HCT116 (cell line): ENCODE measurements at regions not wholly inside any gene's neighbourhood (a gene's known extent, or its start where the extent isn't known, plus 50 kb on each side); places are given as distances from the start of the nearest gene placed in this dataset.

ENCODE experiments used
- ATAC-seq: fragments of 200-7000 bp; cut with Tn5 transposase; 2 replicates; pipeline ENCODE4 v1.9.1; 2020; ENCODE audit warnings: mild to moderate bottlenecking, moderate library complexity
- BruUV-seq: library from RNA; stranded (reverse); fragments of 400-500 nt; replicated peaks from 2 replicates; lab custom pipeline; 2021; lab: Mats Ljungman, UMichigan
- CTCF ChIA-PET: fragments of 300-600 bp; sonication (Branson Sonifier 250); formaldehyde crosslinking; loops from one replicate; lab custom pipeline; 2021; ENCODE audit warnings: antibody characterized with exemption; lab: Charles Lee
- POLR2A ChIA-PET: fragments of 300-600, 350-600 bp; sonication (Branson Sonifier 250); formaldehyde crosslinking; loops from one replicate; lab custom pipeline; 2021; ENCODE audit warnings: antibody characterized with exemption; lab: Charles Lee
- RAD21 ChIA-PET, 2 experiments: fragments of 300-600 bp; sonication (Branson Sonifier 250); formaldehyde crosslinking; loops; one replicate each; lab custom pipeline; 2023; ENCODE audit warnings: low total read pairs in 2 of 2; ENCODE audit not compliant: uncharacterized antibody in 2 of 2, unreplicated experiment in 2 of 2, low non-redundant PET in 1 of 2; lab: Charles Lee
- DNase-seq: peaks from one replicate; pipeline ENCODE4 v3.0.0-alpha.2; 2010; ENCODE audit warnings: low read depth, low spot score
- H2AFZ ChIP-seq: fragments of 200-600 bp; shearing (Covaris generic), sonication (generic); 2 replicates; pipeline ENCODE4 v1.6.1; 2017; ENCODE audit warnings: low read depth, mixed run types, mixed read lengths, antibody characterized with exemption, low read length; ENCODE audit not compliant: poor library complexity, severe bottlenecking
- H3K27ac ChIP-seq: 2 replicates; pipeline ENCODE4 v1.5.1; 2012; ENCODE audit warnings: low read depth, low read length
- H3K27me3 ChIP-seq: fragments of 200-600 bp; sonication (generic); 2 replicates; pipeline ENCODE4 v1.6.1; 2016; ENCODE audit warnings: mixed run types, low read length, mixed read lengths; ENCODE audit not compliant: insufficient read depth
- H3K36me3 ChIP-seq, 2 experiments: fragments of 200-500 bp in 1 of 2; fragments of 200-600 bp in 1 of 2; sonication (Bioruptor generic) in 1 of 2; sonication (generic) in 1 of 2; 2 replicates each; pipeline versions ENCODE4 v1.5.1 to v1.6.1; 2014 to 2016; ENCODE audit warnings: low read length in 2 of 2, inconsistent platforms in 1 of 2, mixed read lengths in 1 of 2, mixed run types in 1 of 2; ENCODE audit not compliant: insufficient read depth in 2 of 2, control insufficient read depth in 1 of 2
- H3K4me1 ChIP-seq, 2 experiments: fragments of 200-600 bp in 1 of 2; sonication (generic) in 1 of 2; 2 replicates each; pipeline versions ENCODE4 v1.5.1 to v1.6.1; 2012 to 2017; ENCODE audit warnings: low read length in 2 of 2, inconsistent platforms in 1 of 2, mild to moderate bottlenecking in 1 of 2, mixed read lengths in 1 of 2, mixed run types in 1 of 2, moderate library complexity in 1 of 2; ENCODE audit not compliant: insufficient read depth in 2 of 2, control insufficient read depth in 1 of 2
- H3K4me2 ChIP-seq: fragments of 200-600 bp; sonication (generic); 2 replicates; pipeline ENCODE4 v1.6.1; 2017; ENCODE audit warnings: mixed run types, low read length, mixed read lengths
- H3K4me3 ChIP-seq, 2 experiments: fragments of 200-600 bp in 1 of 2; sonication (generic) in 1 of 2; replicated peaks in 1 of 2; 2 replicates each; pipeline ENCODE4 v1.5.1; 2011 to 2016; ENCODE audit warnings: low read length in 2 of 2, control low read depth in 1 of 2, low read depth in 1 of 2, mild to moderate bottlenecking in 1 of 2, mixed read lengths in 1 of 2, mixed run types in 1 of 2
- H3K79me2 ChIP-seq: fragments of 200-600 bp; sonication (generic); 2 replicates; pipeline ENCODE4 v1.6.1; 2017; ENCODE audit warnings: mild to moderate bottlenecking, mixed run types, low read length, moderate library complexity, mixed read lengths; ENCODE audit not compliant: insufficient read depth
- H3K9ac ChIP-seq: fragments of 200-600 bp; sonication (generic); 2 replicates; pipeline ENCODE4 v1.6.1; 2016; ENCODE audit warnings: low read length, mixed read lengths
- H3K9me2 ChIP-seq: fragments of 200-600 bp; sonication (generic), shearing (Covaris generic); 2 replicates; pipeline ENCODE4 v1.6.1; 2017; ENCODE audit warnings: mixed run types, mild to moderate bottlenecking, moderate library complexity; ENCODE audit not compliant: insufficient read depth
- H3K9me3 ChIP-seq, 2 experiments: fragments of 200-500 bp in 1 of 2; fragments of 200-600 bp in 1 of 2; sonication (Bioruptor generic) in 1 of 2; sonication (generic) in 1 of 2; 2 replicates each; pipeline ENCODE4 v1.6.1; 2014 to 2017; ENCODE audit warnings: low read length in 2 of 2, mixed read lengths in 2 of 2, inconsistent platforms in 1 of 2, low read depth in 1 of 2, mild to moderate bottlenecking in 1 of 2, mixed run types in 1 of 2, moderate library complexity in 1 of 2; ENCODE audit not compliant: control insufficient read depth in 1 of 2, insufficient read depth in 1 of 2
- H4K20me1 ChIP-seq: fragments of 200-600 bp; sonication (generic), shearing (Covaris generic); 2 replicates; pipeline ENCODE4 v1.6.1; 2017; ENCODE audit warnings: mixed run types, mild to moderate bottlenecking, moderate library complexity; ENCODE audit not compliant: insufficient read depth
- CBX3 ChIP-seq: IDR thresholded peaks from 2 replicates; pipeline ENCODE4 v1.6.1; 2012; ENCODE audit warnings: low read depth
- CEBPB ChIP-seq: IDR thresholded peaks from 2 replicates; pipeline ENCODE4 v1.6.1; 2012; ENCODE audit warnings: low read depth
- EGR1 ChIP-seq: IDR thresholded peaks from 2 replicates; pipeline ENCODE4 v1.6.1; 2012; ENCODE audit warnings: low read depth
- ELF1 ChIP-seq: IDR thresholded peaks from 2 replicates; pipeline ENCODE4 v1.6.1; 2012; ENCODE audit warnings: low read depth, borderline replicate concordance
- EZH2 ChIP-seq: fragments of 200-600 bp; sonication (generic); IDR thresholded peaks from 2 replicates; pipeline ENCODE4 v1.6.1; 2017; ENCODE audit warnings: antibody characterized with exemption, mixed run types
- SIN3A ChIP-seq: IDR thresholded peaks from 2 replicates; pipeline ENCODE4 v1.6.1; 2012; ENCODE audit warnings: low read depth
- ZFX ChIP-seq: fragments of 450-650 bp; IDR thresholded peaks from 2 replicates; pipeline ENCODE4 v1.6.1; 2017
- ZNF274 ChIP-seq: fragments of 200-500 bp; sonication (Bioruptor generic); IDR thresholded peaks from 2 replicates; pipeline ENCODE4 v1.6.1; 2014; ENCODE audit warnings: mild to moderate bottlenecking, low read depth, low read length, inconsistent platforms
- intact Hi-C: fragments of 100-400 bp; cut with micrococcal nuclease; formaldehyde crosslinking; loops from 2 replicates; pipeline ENCODE4 v1.10.0; 2022
- TF ChIP-seq, protein P1 (sequence below): IDR thresholded peaks from 2 replicates; pipeline ENCODE4 v1.6.1; 2011; ENCODE audit warnings: mild to moderate bottlenecking, low read length, moderate library complexity; ENCODE audit not compliant: insufficient replicate concordance; ENCODE audit errors: extremely low read depth
- TF ChIP-seq, protein P2 (sequence below): IDR thresholded peaks from 2 replicates; pipeline ENCODE4 v1.6.1; 2012
- TF ChIP-seq, protein P3 (sequence below), 3 experiments: fragments of 200-600 bp in 1 of 3; sonication (generic) in 1 of 3; IDR thresholded peaks in 2 of 3; conservative IDR thresholded peaks in 1 of 3; 2 replicates each; pipeline ENCODE4 v1.5.1; 2012 to 2017; ENCODE audit warnings: low read depth in 2 of 3, low read length in 2 of 3, antibody characterized with exemption in 1 of 3, borderline replicate concordance in 1 of 3, control low read depth in 1 of 3, mild to moderate bottlenecking in 1 of 3, mixed read lengths in 1 of 3, mixed run types in 1 of 3, moderate library complexity in 1 of 3; ENCODE audit not compliant: insufficient read depth in 1 of 3
- TF ChIP-seq, protein P4 (sequence below): IDR thresholded peaks from 2 replicates; pipeline ENCODE4 v1.6.1; 2012; ENCODE audit warnings: low read depth

DNA sequence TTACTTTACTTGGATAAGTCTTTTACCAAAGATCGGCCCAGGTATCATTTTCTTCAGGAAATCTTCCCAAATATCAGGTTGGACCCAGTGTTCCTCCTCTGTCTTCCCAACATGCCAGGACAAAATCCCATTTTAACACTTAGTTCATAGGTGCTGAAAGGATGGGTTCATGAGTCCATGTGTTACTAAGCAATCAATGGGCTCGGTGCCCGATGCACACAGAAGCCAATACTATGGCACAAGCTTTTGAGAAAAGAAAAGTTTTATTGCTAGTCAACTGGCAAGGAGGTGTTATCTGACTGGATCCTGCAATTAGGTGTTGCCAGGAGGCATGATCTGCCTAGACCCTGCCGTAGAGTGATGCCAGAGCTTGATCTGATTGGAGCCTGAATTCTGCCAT is 133.3 kb upstream of the SLC44A3 start:
- POLR2A ChIA-PET: no interaction called here
- Histone ChIP-seq H3K9ac (no peak overlapping the region), H3K27ac (no peak overlapping the region), H3K4me2 (no peak overlapping the region), H3K79me2 (no peaks in the 10 kb centered on the region), H2AFZ (no peak overlapping the region), H3K4me3 (no peak overlapping the region), H3K36me3 (no peaks in the 10 kb centered on the region), H3K9me2 (no peaks in the 10 kb centered on the region), H4K20me1 (no peaks in the 10 kb centered on the region), H3K4me1 (peaks cover 0 to 12% of the 10 kb centered on the region in 2 experiments; a peak in 1 of 4 replicates), H3K9me3 (peaks cover 0 to 8% of the 10 kb centered on the region in 2 experiments; a peak in 1 of 4 replicates), H3K27me3 (no peaks in the 10 kb centered on the region)
- TF ChIP-seq EGR1 (no peak), ZNF274 (no peak), CBX3 (no peak), ELF1 (no peak), CEBPB (no peak), EZH2 (no peak)
- TF ChIP-seq, protein P1, sequence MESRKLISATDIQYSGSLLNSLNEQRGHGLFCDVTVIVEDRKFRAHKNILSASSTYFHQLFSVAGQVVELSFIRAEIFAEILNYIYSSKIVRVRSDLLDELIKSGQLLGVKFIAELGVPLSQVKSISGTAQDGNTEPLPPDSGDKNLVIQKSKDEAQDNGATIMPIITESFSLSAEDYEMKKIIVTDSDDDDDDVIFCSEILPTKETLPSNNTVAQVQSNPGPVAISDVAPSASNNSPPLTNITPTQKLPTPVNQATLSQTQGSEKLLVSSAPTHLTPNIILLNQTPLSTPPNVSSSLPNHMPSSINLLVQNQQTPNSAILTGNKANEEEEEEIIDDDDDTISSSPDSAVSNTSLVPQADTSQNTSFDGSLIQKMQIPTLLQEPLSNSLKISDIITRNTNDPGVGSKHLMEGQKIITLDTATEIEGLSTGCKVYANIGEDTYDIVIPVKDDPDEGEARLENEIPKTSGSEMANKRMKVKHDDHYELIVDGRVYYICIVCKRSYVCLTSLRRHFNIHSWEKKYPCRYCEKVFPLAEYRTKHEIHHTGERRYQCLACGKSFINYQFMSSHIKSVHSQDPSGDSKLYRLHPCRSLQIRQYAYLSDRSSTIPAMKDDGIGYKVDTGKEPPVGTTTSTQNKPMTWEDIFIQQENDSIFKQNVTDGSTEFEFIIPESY: no peak
- CTCF ChIA-PET: no interaction called here
- RAD21 ChIA-PET: no interaction called here
- no TSS peak for BruUV-seq
- ATAC-seq (no peak), DNase-seq (no peak)
- intact Hi-C loops: no loop called here

DNA sequence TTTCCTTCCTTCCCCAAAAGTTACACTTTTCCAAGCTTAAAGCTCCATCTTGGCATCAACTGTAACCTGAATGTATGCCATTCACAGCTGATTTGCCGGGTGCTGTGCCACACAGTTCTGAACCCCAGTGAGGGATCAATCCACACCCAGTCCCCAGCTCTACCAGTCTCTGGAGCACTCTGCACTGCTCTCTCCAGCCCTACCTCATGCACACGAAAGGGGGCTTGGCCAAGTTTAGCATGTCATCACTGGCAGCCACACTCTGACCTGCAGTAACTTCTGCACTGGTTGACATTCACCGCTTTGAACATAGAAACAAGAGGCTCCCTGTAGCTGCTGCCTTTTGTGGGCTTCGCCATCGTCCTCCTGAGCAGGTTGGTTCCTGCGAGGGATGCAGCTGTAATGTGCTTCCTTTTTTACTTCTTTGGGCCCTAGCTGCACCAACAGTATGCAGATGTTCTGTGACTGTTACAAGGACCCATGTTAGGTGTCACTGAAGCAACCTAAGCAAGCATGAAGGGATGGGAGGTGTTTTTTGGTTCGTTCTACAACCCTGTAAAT is 135.4 kb upstream of the SLC44A3 start:
- Histone ChIP-seq H3K9me3 (no peaks in the 10 kb centered on the region), H3K4me1 (peaks cover 0 to 12% of the 10 kb centered on the region in 2 experiments; a peak in 1 of 4 replicates), H3K36me3 (no peaks in the 10 kb centered on the region), H3K79me2 (no peaks in the 10 kb centered on the region), H3K9ac (no peak overlapping the region), H3K27me3 (no peaks in the 10 kb centered on the region), H3K9me2 (no peaks in the 10 kb centered on the region), H3K27ac (no peak overlapping the region), H3K4me3 (no peak overlapping the region), H3K4me2 (no peak overlapping the region), H4K20me1 (no peaks in the 10 kb centered on the region), H2AFZ (no peak overlapping the region)
- DNase-seq (no peak), ATAC-seq (no peak)
- POLR2A ChIA-PET: no interaction called here
- intact Hi-C loops: no loop called here
- RAD21 ChIA-PET: no interaction called here
- no TSS peak for BruUV-seq
- CTCF ChIA-PET: interaction anchor here (0.6 kb wide), 1 partner anchor 170 kb away, joined by 5 read pairs; no protein-coding TSS in a partner anchor
- no peak for TF ChIP-seq SIN3A
- TF ChIP-seq, protein P2, sequence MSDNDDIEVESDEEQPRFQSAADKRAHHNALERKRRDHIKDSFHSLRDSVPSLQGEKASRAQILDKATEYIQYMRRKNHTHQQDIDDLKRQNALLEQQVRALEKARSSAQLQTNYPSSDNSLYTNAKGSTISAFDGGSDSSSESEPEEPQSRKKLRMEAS: no peak
- TF ChIP-seq, protein P3, sequence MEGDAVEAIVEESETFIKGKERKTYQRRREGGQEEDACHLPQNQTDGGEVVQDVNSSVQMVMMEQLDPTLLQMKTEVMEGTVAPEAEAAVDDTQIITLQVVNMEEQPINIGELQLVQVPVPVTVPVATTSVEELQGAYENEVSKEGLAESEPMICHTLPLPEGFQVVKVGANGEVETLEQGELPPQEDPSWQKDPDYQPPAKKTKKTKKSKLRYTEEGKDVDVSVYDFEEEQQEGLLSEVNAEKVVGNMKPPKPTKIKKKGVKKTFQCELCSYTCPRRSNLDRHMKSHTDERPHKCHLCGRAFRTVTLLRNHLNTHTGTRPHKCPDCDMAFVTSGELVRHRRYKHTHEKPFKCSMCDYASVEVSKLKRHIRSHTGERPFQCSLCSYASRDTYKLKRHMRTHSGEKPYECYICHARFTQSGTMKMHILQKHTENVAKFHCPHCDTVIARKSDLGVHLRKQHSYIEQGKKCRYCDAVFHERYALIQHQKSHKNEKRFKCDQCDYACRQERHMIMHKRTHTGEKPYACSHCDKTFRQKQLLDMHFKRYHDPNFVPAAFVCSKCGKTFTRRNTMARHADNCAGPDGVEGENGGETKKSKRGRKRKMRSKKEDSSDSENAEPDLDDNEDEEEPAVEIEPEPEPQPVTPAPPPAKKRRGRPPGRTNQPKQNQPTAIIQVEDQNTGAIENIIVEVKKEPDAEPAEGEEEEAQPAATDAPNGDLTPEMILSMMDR (IDR thresholded peaks at IDR 0.05 in 2 of 3, conservative IDR thresholded peaks at IDR 0.05 in 1 of 3; ENCODE audit: borderline replicate concordance in 1 of 3, insufficient read depth in 1 of 3, low read depth in 2 of 3, low read length in 2 of 3): no peak
- TF ChIP-seq, protein P4, sequence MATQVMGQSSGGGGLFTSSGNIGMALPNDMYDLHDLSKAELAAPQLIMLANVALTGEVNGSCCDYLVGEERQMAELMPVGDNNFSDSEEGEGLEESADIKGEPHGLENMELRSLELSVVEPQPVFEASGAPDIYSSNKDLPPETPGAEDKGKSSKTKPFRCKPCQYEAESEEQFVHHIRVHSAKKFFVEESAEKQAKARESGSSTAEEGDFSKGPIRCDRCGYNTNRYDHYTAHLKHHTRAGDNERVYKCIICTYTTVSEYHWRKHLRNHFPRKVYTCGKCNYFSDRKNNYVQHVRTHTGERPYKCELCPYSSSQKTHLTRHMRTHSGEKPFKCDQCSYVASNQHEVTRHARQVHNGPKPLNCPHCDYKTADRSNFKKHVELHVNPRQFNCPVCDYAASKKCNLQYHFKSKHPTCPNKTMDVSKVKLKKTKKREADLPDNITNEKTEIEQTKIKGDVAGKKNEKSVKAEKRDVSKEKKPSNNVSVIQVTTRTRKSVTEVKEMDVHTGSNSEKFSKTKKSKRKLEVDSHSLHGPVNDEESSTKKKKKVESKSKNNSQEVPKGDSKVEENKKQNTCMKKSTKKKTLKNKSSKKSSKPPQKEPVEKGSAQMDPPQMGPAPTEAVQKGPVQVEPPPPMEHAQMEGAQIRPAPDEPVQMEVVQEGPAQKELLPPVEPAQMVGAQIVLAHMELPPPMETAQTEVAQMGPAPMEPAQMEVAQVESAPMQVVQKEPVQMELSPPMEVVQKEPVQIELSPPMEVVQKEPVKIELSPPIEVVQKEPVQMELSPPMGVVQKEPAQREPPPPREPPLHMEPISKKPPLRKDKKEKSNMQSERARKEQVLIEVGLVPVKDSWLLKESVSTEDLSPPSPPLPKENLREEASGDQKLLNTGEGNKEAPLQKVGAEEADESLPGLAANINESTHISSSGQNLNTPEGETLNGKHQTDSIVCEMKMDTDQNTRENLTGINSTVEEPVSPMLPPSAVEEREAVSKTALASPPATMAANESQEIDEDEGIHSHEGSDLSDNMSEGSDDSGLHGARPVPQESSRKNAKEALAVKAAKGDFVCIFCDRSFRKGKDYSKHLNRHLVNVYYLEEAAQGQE: no peak
- no peak for TF ChIP-seq CEBPB
- TF ChIP-seq ZFX: no peak
